ENCODE measurements at regions not wholly inside any gene's neighbourhood (a gene's known extent, or its start where the extent isn't known, plus 50 kb on each side); places are given as distances from the start of the nearest gene placed in this dataset.

- Mint-ChIP-seq H3K27ac (no peak overlapping the region), H3K9me3 (no peaks in the 10 kb centered on the region), H3K36me3 (no peaks in the 10 kb centered on the region), H3K4me3 (no peak overlapping the region), H3K4me1 (no peaks in the 10 kb centered on the region), H3K27me3 (no peaks in the 10 kb centered on the region)
- Histone ChIP-seq H3K36me3 (ENCODE audit: control insufficient read depth in 2 of 2, extremely low read depth in 1 of 2, insufficient read depth in 1 of 2, low read length in 1 of 2) (no peaks in the 10 kb centered on the region), H3K27me3 (replicated peaks in 1 of 2; ENCODE audit: control insufficient read depth in 2 of 2, extremely low read depth in 1 of 2, insufficient read depth in 2 of 2, low read length in 1 of 2) (peaks cover 0 to 4% of the 10 kb centered on the region in 2 experiments), H3K9me3 (no peaks in the 10 kb centered on the region), H3K4me1 (ENCODE audit: control insufficient read depth in 1 of 2, extremely low read depth in 1 of 2, insufficient read depth in 2 of 2, low read length in 2 of 2) (no peaks in the 10 kb centered on the region), H3K27ac (ENCODE audit: low read length) (no peak overlapping the region), H3K4me3 (ENCODE audit: control insufficient read depth in 1 of 2, extremely low read depth in 1 of 2, low read length in 1 of 2) (no peak overlapping the region)
- ChIA-PET CTCF (interaction anchor here in 1 of 2 donors (2.0 kb wide), 1 partner anchor 27 kb away, joined by 4 read pairs; no protein-coding TSS in a partner anchor), POLR2A (no interaction called here)
- ATAC-seq (replicated peaks in 1 of 4): no peak
- WGBS (ENCODE audit: insufficient coverage): 69% methylated on average over 2 of the region's 6 CpGs
- no peak for DNase-seq
Measured at GRCh38 chr2:204171432-204172144, 235.0 kb downstream of the ICOS start.

- ATAC-seq (replicated peaks in 1 of 4): no peak
- 74% methylated on average over 5 of the region's 7 CpGs for WGBS (ENCODE audit: insufficient coverage)
- H3K4me3 Mint-ChIP-seq: no peak overlapping the region
- no peaks in the 10 kb centered on the region for H3K36me3 ChIP-seq (ENCODE audit: control insufficient read depth in 2 of 2, extremely low read depth in 1 of 2, insufficient read depth in 1 of 2, low read length in 1 of 2)
- H3K27ac Mint-ChIP-seq: no peak overlapping the region
- CTCF ChIA-PET: interaction anchor here in 1 of 2 donors (2.0 kb wide), 1 partner anchor 27 kb away, joined by 4 read pairs; no protein-coding TSS in a partner anchor
- H3K27me3 Mint-ChIP-seq: no peaks in the 10 kb centered on the region
- DNase-seq: no peak
- H3K9me3 Mint-ChIP-seq: no peaks in the 10 kb centered on the region
- no peak overlapping the region for H3K27ac ChIP-seq (ENCODE audit: low read length)
- H3K27me3 ChIP-seq (replicated peaks in 1 of 2; ENCODE audit: control insufficient read depth in 2 of 2, extremely low read depth in 1 of 2, insufficient read depth in 2 of 2, low read length in 1 of 2): peaks cover 0 to 4% of the 10 kb centered on the region in 2 experiments
- no peaks in the 10 kb centered on the region for H3K9me3 ChIP-seq
- H3K4me1 ChIP-seq (ENCODE audit: control insufficient read depth in 1 of 2, extremely low read depth in 1 of 2, insufficient read depth in 2 of 2, low read length in 2 of 2): no peaks in the 10 kb centered on the region
- no peaks in the 10 kb centered on the region for H3K36me3 Mint-ChIP-seq
- no peak overlapping the region for H3K4me3 ChIP-seq (ENCODE audit: control insufficient read depth in 1 of 2, extremely low read depth in 1 of 2, low read length in 1 of 2)
- POLR2A ChIA-PET: no interaction called here
- H3K4me1 Mint-ChIP-seq: no peaks in the 10 kb centered on the region
Measured at GRCh38 chr2:204172145-204172600, 235.6 kb downstream of the ICOS start.

GRCh38 chr2:204174034-204174433, 237.5 kb downstream of the ICOS start:
- no peak overlapping the region for H3K4me3 Mint-ChIP-seq
- ATAC-seq (replicated peaks in 1 of 4) (no peak), DNase-seq (no peak)
- no peak overlapping the region for H3K4me3 ChIP-seq (ENCODE audit: control insufficient read depth in 1 of 2, extremely low read depth in 1 of 2, low read length in 1 of 2)
- no peaks in the 10 kb centered on the region for H3K36me3 ChIP-seq (ENCODE audit: control insufficient read depth in 2 of 2, extremely low read depth in 1 of 2, insufficient read depth in 1 of 2, low read length in 1 of 2)
- H3K9me3 ChIP-seq: no peaks in the 10 kb centered on the region
- no peaks in the 10 kb centered on the region for H3K36me3 Mint-ChIP-seq
- H3K4me1 Mint-ChIP-seq: no peaks in the 10 kb centered on the region
- H3K27ac Mint-ChIP-seq: no peak overlapping the region
- H3K4me1 ChIP-seq (ENCODE audit: control insufficient read depth in 1 of 2, extremely low read depth in 1 of 2, insufficient read depth in 2 of 2, low read length in 2 of 2): peaks cover 0 to 4% of the 10 kb centered on the region in 2 experiments
- no peak overlapping the region for H3K27ac ChIP-seq (ENCODE audit: low read length)
- H3K9me3 Mint-ChIP-seq: no peaks in the 10 kb centered on the region
- 80% methylated on average over 1 of the region's 2 CpGs for WGBS (ENCODE audit: insufficient coverage)
- peaks cover 4 to 5% of the 10 kb centered on the region in 2 donors for H3K27me3 Mint-ChIP-seq
- CTCF ChIA-PET: interaction anchor here in 1 of 2 donors (0.5 kb wide), 1 partner anchor 1750 kb away, joined by 3 read pairs; no protein-coding TSS in a partner anchor
- peaks cover 0 to 6% of the 10 kb centered on the region in 2 experiments for H3K27me3 ChIP-seq (replicated peaks in 1 of 2; ENCODE audit: control insufficient read depth in 2 of 2, extremely low read depth in 1 of 2, insufficient read depth in 2 of 2, low read length in 1 of 2)
- POLR2A ChIA-PET: no interaction called here

- no peaks in the 10 kb centered on the region for H3K4me1 Mint-ChIP-seq
- H3K27me3 Mint-ChIP-seq: peaks cover 4 to 5% of the 10 kb centered on the region in 2 donors
Measured at GRCh38 chr2:204175552-204176271, 239.1 kb downstream of the ICOS start.

GRCh38 chr2:204176306-204176705, 239.7 kb downstream of the ICOS start:
- H3K27me3 Mint-ChIP-seq: peaks cover 4 to 5% of the 10 kb centered on the region in 2 donors
- Histone ChIP-seq H3K27me3 (replicated peaks in 1 of 2; ENCODE audit: control insufficient read depth in 2 of 2, extremely low read depth in 1 of 2, insufficient read depth in 2 of 2, low read length in 1 of 2) (peaks cover 0 to 6% of the 10 kb centered on the region in 2 experiments), H3K36me3 (ENCODE audit: control insufficient read depth in 2 of 2, extremely low read depth in 1 of 2, insufficient read depth in 1 of 2, low read length in 1 of 2) (no peaks in the 10 kb centered on the region), H3K4me1 (ENCODE audit: control insufficient read depth in 1 of 2, extremely low read depth in 1 of 2, insufficient read depth in 2 of 2, low read length in 2 of 2) (peaks cover 0 to 4% of the 10 kb centered on the region in 2 experiments), H3K9me3 (no peaks in the 10 kb centered on the region), H3K4me3 (ENCODE audit: control insufficient read depth in 1 of 2, extremely low read depth in 1 of 2, low read length in 1 of 2) (no peak overlapping the region), H3K27ac (ENCODE audit: low read length) (no peak overlapping the region)
- H3K4me1 Mint-ChIP-seq: no peaks in the 10 kb centered on the region
- ChIA-PET CTCF (interaction anchor here (0.6 to 3.2 kb wide), 6 partner anchors 16 to 248 kb away, joined by 3 to 29 read pairs (median 6); no protein-coding TSS in a partner anchor), POLR2A (no interaction called here)
- no peak overlapping the region for H3K4me3 Mint-ChIP-seq
- WGBS (ENCODE audit: insufficient coverage): no CpG with 5 or more reads among the region's 1 CpG
- H3K9me3 Mint-ChIP-seq: no peaks in the 10 kb centered on the region
- ATAC-seq (replicated peaks in 1 of 4) (no peak), DNase-seq (no peak)
- no peak overlapping the region for H3K27ac Mint-ChIP-seq
- H3K36me3 Mint-ChIP-seq: no peaks in the 10 kb centered on the region

More at GRCh38 chr2:204175552-204176271, 239.1 kb downstream of the ICOS start:
- H3K36me3 ChIP-seq (ENCODE audit: control insufficient read depth in 2 of 2, extremely low read depth in 1 of 2, insufficient read depth in 1 of 2, low read length in 1 of 2): no peaks in the 10 kb centered on the region
- H3K27ac ChIP-seq (ENCODE audit: low read length): no peak overlapping the region
- Mint-ChIP-seq H3K4me3 (no peak overlapping the region), H3K27ac (no peak overlapping the region), H3K36me3 (no peaks in the 10 kb centered on the region), H3K9me3 (no peaks in the 10 kb centered on the region)
- POLR2A ChIA-PET: no interaction called here
- no peak overlapping the region for H3K4me3 ChIP-seq (ENCODE audit: control insufficient read depth in 1 of 2, extremely low read depth in 1 of 2, low read length in 1 of 2)
- CTCF ChIA-PET: interaction anchor here (0.6 to 1.1 kb wide), 4 partner anchors 10 to 229 kb away, joined by 3 read pairs; no protein-coding TSS in a partner anchor
- peaks cover 0 to 4% of the 10 kb centered on the region in 2 experiments for H3K4me1 ChIP-seq (ENCODE audit: control insufficient read depth in 1 of 2, extremely low read depth in 1 of 2, insufficient read depth in 2 of 2, low read length in 2 of 2)
- DNase-seq (no peak), ATAC-seq (replicated peaks in 1 of 4) (no peak)
- WGBS (ENCODE audit: insufficient coverage): 100% methylated on average over 2 of the region's 4 CpGs
- H3K27me3 ChIP-seq (replicated peaks in 1 of 2; ENCODE audit: control insufficient read depth in 2 of 2, extremely low read depth in 1 of 2, insufficient read depth in 2 of 2, low read length in 1 of 2): peaks cover 0 to 6% of the 10 kb centered on the region in 2 experiments
- no peaks in the 10 kb centered on the region for H3K9me3 ChIP-seq

GRCh38 chr2:204177251-204177976, 240.9 kb downstream of the ICOS start:
- CTCF ChIA-PET: interaction anchor here (0.5 to 3.2 kb wide), 28 partner anchors 9 to 1966 kb away, joined by 3 to 29 read pairs (median 4); no protein-coding TSS in a partner anchor

More at GRCh38 chr2:204177251-204177976, 240.9 kb downstream of the ICOS start:
- Mint-ChIP-seq H3K27ac (no peak overlapping the region), H3K4me1 (no peaks in the 10 kb centered on the region), H3K9me3 (no peaks in the 10 kb centered on the region), H3K4me3 (no peak overlapping the region), H3K27me3 (peaks cover 4 to 5% of the 10 kb centered on the region in 2 donors), H3K36me3 (no peaks in the 10 kb centered on the region)
- ATAC-seq (replicated peaks in 1 of 4) (peak in 3 of 4 experiments; percentile 16 to 35 (median 33)), DNase-seq (peak in 1 of 35 experiments; percentile 2)
- Histone ChIP-seq H3K4me1 (ENCODE audit: control insufficient read depth in 1 of 2, extremely low read depth in 1 of 2, insufficient read depth in 2 of 2, low read length in 2 of 2) (peaks cover 0 to 4% of the 10 kb centered on the region in 2 experiments), H3K27me3 (replicated peaks in 1 of 2; ENCODE audit: control insufficient read depth in 2 of 2, extremely low read depth in 1 of 2, insufficient read depth in 2 of 2, low read length in 1 of 2) (peaks cover 0 to 2% of the 10 kb centered on the region in 2 experiments), H3K4me3 (ENCODE audit: control insufficient read depth in 1 of 2, extremely low read depth in 1 of 2, low read length in 1 of 2) (no peak overlapping the region), H3K9me3 (no peaks in the 10 kb centered on the region), H3K36me3 (ENCODE audit: control insufficient read depth in 2 of 2, extremely low read depth in 1 of 2, insufficient read depth in 1 of 2, low read length in 1 of 2) (no peaks in the 10 kb centered on the region), H3K27ac (ENCODE audit: low read length) (no peak overlapping the region)
- POLR2A ChIA-PET: interaction anchor here (0.6 to 0.7 kb wide), 2 partner anchors 70 to 86 kb away, joined by 4 read pairs; no protein-coding TSS in a partner anchor
- WGBS (ENCODE audit: insufficient coverage): no CpG with 5 or more reads among the region's 4 CpGs

All from T-cell (primary cell).